ENCODE measurements at regions not wholly inside any gene's neighbourhood (a gene's known extent, or its start where the extent isn't known, plus 50 kb on each side); places are given as distances from the start of the nearest gene placed in this dataset.

DNA sequence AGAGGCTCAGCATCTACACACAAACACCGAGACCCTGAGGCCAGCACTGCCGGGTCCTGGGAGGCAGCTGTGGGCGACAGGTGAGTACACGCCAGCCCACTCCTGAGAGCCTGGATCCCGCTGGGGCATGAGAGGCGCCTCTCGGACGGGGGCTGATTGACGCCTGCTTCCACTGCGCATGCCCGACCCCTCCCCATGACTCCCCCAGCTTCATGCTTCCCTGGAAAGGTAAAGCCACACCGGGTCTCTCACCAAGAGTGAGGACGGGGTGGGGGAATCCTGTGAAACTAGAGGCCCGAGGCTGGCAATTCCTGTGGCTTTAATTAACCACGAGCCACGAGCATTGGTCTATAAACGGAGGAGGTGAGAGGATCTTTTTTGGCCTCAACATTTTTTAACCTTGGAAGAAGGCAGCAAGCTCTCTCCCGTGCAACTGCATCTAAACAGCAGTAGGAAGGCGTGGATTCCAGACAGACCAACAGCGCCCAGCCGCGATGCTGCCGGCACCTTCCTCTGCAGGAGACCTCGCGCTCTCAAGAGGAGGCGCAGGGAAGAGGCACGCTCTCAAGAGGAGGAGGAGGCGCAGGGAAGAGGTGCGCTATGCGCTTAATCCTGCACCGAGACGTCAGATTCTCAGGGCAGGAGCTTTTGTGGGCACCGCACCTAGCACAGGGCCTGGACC lies 71.8 kb upstream of the METRNL start:
- Histone ChIP-seq H3K27me3 (ENCODE audit: control insufficient read depth in 2 of 2, insufficient read depth in 2 of 2, low read length in 2 of 2) (no peaks in the 10 kb centered on the region), H3K4me3 (no peak overlapping the region), H3K36me3 (ENCODE audit: control insufficient read depth, insufficient read depth, low read length) (peaks cover 10% of the 10 kb centered on the region; the same call in 1 of the 3 replicates), H2AFZ (ENCODE audit: low read depth, low read length) (no peak overlapping the region), H3K79me2 (ENCODE audit: control insufficient read depth, insufficient read depth, low read length) (no peaks in the 10 kb centered on the region), H3K27ac (ENCODE audit: extremely low read depth, low read depth, low read length) (no peak overlapping the region), H3K9me3 (replicated peaks; ENCODE audit: control insufficient read depth, insufficient read depth, low read depth, low read length) (peaks cover 9% of the 10 kb centered on the region; the same call in 1 of the 2 replicates), H3K4me1 (replicated peaks in 1 of 2; ENCODE audit: control insufficient read depth in 2 of 2, insufficient read depth in 2 of 2, low read length in 2 of 2) (peaks cover 0 to 9% of the 10 kb centered on the region in 2 experiments; a peak in 1 of 5 replicates), H3K4me2 (ENCODE audit: insufficient read depth, low read length) (no peak overlapping the region), H4K20me1 (replicated peaks; ENCODE audit: control insufficient read depth, insufficient read depth, low read length) (no peaks in the 10 kb centered on the region), H3K9me1 (ENCODE audit: control insufficient read depth, insufficient read depth, low read length) (no peaks in the 10 kb centered on the region), H3K9ac (ENCODE audit: insufficient read depth in 1 of 2, low read depth in 2 of 2, low read length in 2 of 2) (no peak overlapping the region)
- in situ Hi-C loops (cut with MboI), result no loop called here
- ChIA-PET POLR2A (no interaction called here), CTCF (ENCODE audit: low intra/inter-chr PET ratio) (no interaction called here)
- FAIRE-seq, result no peak
- no peak for DNase-seq (ENCODE audit: extremely low read depth in 1 of 4, low spot score in 3 of 4)
- ATAC-seq, result no peak
- TF ChIP-seq MIER1 (IDR thresholded peaks at IDR 0.05; ENCODE audit: low read depth) (no peak), NFIC (IDR thresholded peaks at IDR 0.05) (no peak), SPI1 (IDR thresholded peaks at IDR 0.05; ENCODE audit: borderline replicate concordance, low read depth, low read length) (no peak), ZNF316 (IDR thresholded peaks at IDR 0.05) (no peak), L3MBTL2 (IDR thresholded peaks at IDR 0.05) (no peak), CBFB (CRISPR knock-in tag; IDR thresholded peaks at IDR 0.05) (no peak), GTF2E2 (tag; IDR thresholded peaks at IDR 0.05) (no peak), POLR2A (conservative IDR thresholded peaks at IDR 0.05) (no peak), HDGF (IDR thresholded peaks at IDR 0.05) (no peak), KAT2B (IDR thresholded peaks at IDR 0.05; ENCODE audit: low read depth, low read length) (no peak), ADNP (tag; IDR thresholded peaks at IDR 0.05) (no peak), HIVEP1 (CRISPR knock-in tag; IDR thresholded peaks at IDR 0.05) (no peak), NUFIP1 (IDR thresholded peaks at IDR 0.05; ENCODE audit: partially characterized antibody) (no peak), HNRNPH1 (optimal IDR thresholded peaks at IDR 0.05; ENCODE audit: low read depth, low read length) (no peak), ZNF197 (CRISPR knock-in tag; IDR thresholded peaks at IDR 0.05; ENCODE audit: low read depth) (no peak)
- TF ChIP-seq, protein P1, sequence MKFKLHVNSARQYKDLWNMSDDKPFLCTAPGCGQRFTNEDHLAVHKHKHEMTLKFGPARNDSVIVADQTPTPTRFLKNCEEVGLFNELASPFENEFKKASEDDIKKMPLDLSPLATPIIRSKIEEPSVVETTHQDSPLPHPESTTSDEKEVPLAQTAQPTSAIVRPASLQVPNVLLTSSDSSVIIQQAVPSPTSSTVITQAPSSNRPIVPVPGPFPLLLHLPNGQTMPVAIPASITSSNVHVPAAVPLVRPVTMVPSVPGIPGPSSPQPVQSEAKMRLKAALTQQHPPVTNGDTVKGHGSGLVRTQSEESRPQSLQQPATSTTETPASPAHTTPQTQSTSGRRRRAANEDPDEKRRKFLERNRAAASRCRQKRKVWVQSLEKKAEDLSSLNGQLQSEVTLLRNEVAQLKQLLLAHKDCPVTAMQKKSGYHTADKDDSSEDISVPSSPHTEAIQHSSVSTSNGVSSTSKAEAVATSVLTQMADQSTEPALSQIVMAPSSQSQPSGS (CRISPR knock-in tag; IDR thresholded peaks at IDR 0.05), result no peak
- TF ChIP-seq, protein P2, sequence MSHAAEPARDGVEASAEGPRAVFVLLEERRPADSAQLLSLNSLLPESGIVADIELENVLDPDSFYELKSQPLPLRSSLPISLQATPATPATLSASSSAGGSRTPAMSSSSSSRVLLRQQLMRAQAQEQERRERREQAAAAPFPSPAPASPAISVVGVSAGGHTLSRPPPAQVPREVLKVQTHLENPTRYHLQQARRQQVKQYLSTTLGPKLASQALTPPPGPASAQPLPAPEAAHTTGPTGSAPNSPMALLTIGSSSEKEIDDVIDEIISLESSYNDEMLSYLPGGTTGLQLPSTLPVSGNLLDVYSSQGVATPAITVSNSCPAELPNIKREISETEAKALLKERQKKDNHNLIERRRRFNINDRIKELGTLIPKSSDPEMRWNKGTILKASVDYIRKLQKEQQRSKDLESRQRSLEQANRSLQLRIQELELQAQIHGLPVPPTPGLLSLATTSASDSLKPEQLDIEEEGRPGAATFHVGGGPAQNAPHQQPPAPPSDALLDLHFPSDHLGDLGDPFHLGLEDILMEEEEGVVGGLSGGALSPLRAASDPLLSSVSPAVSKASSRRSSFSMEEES (CRISPR knock-in tag; IDR thresholded peaks at IDR 0.05), result no peak
- TF ChIP-seq, protein P3, sequence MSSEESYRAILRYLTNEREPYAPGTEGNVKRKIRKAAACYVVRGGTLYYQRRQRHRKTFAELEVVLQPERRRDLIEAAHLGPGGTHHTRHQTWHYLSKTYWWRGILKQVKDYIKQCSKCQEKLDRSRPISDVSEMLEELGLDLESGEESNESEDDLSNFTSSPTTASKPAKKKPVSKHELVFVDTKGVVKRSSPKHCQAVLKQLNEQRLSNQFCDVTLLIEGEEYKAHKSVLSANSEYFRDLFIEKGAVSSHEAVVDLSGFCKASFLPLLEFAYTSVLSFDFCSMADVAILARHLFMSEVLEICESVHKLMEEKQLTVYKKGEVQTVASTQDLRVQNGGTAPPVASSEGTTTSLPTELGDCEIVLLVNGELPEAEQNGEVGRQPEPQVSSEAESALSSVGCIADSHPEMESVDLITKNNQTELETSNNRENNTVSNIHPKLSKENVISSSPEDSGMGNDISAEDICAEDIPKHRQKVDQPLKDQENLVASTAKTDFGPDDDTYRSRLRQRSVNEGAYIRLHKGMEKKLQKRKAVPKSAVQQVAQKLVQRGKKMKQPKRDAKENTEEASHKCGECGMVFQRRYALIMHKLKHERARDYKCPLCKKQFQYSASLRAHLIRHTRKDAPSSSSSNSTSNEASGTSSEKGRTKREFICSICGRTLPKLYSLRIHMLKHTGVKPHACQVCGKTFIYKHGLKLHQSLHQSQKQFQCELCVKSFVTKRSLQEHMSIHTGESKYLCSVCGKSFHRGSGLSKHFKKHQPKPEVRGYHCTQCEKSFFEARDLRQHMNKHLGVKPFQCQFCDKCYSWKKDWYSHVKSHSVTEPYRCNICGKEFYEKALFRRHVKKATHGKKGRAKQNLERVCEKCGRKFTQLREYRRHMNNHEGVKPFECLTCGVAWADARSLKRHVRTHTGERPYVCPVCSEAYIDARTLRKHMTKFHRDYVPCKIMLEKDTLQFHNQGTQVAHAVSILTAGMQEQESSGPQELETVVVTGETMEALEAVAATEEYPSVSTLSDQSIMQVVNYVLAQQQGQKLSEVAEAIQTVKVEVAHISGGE (CRISPR knock-in tag; IDR thresholded peaks at IDR 0.05), result no peak
- WGBS (ENCODE audit: insufficient coverage, low coverage, missing lambda C conversion rate), result 86% methylated on average over 26 of the region's 33 CpGs
- intact Hi-C loops (cut with micrococcal nuclease), result no loop called here
- no TSS peak for BruUV-seq (replicated peaks)

Data from K562 (cell line).